GM23248 (cell line): ENCODE measurements at regions not wholly inside any gene's neighbourhood (a gene's known extent, or its start where the extent isn't known, plus 50 kb on each side); places are given as distances from the start of the nearest gene placed in this dataset.

ENCODE experiments used
- DNase-seq: peaks from one replicate; pipeline ENCODE4 v3.0.0-alpha.2; 2015
- H2AFZ ChIP-seq: fragments of 200-600 bp; sonication (generic); 2 replicates; pipeline ENCODE4 v1.6.1; 2016; ENCODE audit warnings: antibody characterized with exemption
- H3F3A ChIP-seq: fragments of 200-600 bp; sonication (generic); 2 replicates; pipeline ENCODE4 v1.6.1; 2016; ENCODE audit warnings: mild to moderate bottlenecking, antibody characterized with exemption, mixed run types; ENCODE audit not compliant: insufficient read depth
- H3K27ac ChIP-seq: fragments of 200-600 bp; sonication (generic); 2 replicates; pipeline ENCODE4 v1.5.1; 2016; ENCODE audit warnings: mild to moderate bottlenecking
- H3K27me3 ChIP-seq: fragments of 200-600 bp; sonication (generic); replicated peaks from 2 replicates; pipeline ENCODE4 v1.6.1; 2016; ENCODE audit warnings: mild to moderate bottlenecking; ENCODE audit not compliant: insufficient read depth
- H3K36me3 ChIP-seq: fragments of 200-600 bp; sonication (generic); 2 replicates; pipeline ENCODE4 v1.6.1; 2016; ENCODE audit warnings: low read depth, mild to moderate bottlenecking
- H3K4me1 ChIP-seq: fragments of 200-600 bp; sonication (generic); 2 replicates; pipeline ENCODE4 v1.6.1; 2016; ENCODE audit warnings: mild to moderate bottlenecking; ENCODE audit not compliant: insufficient read depth
- H3K4me2 ChIP-seq: fragments of 200-600 bp; sonication (generic); one replicate; pipeline ENCODE4 v1.6.1; 2016; ENCODE audit warnings: mild to moderate bottlenecking; ENCODE audit not compliant: unreplicated experiment
- H3K4me3 ChIP-seq: fragments of 200-600 bp; sonication (generic); 2 replicates; pipeline ENCODE4 v1.5.1; 2016; ENCODE audit warnings: mild to moderate bottlenecking
- H3K79me2 ChIP-seq: fragments of 200-600 bp; sonication (generic); 2 replicates; pipeline ENCODE4 v1.6.1; 2016; ENCODE audit warnings: mild to moderate bottlenecking; ENCODE audit not compliant: insufficient read depth
- H3K9ac ChIP-seq: fragments of 200-600 bp; sonication (generic); 2 replicates; pipeline ENCODE4 v1.6.1; 2016; ENCODE audit warnings: mild to moderate bottlenecking
- H3K9me2 ChIP-seq: fragments of 200-600 bp; sonication (generic); 2 replicates; pipeline ENCODE4 v1.6.1; 2016; ENCODE audit warnings: mixed run types, mild to moderate bottlenecking, moderate library complexity; ENCODE audit not compliant: insufficient read depth
- H3K9me3 ChIP-seq: fragments of 200-600 bp; sonication (generic); one replicate; pipeline ENCODE4 v1.6.1; 2017; ENCODE audit warnings: low read depth
- H4K20me1 ChIP-seq: fragments of 200-600 bp; sonication (generic); 2 replicates; pipeline ENCODE4 v1.6.0; 2016; ENCODE audit not compliant: insufficient read depth
- EZH2 ChIP-seq: fragments of 200-600 bp; sonication (generic); IDR thresholded peaks from 2 replicates; pipeline ENCODE4 v1.6.1; 2018; ENCODE audit warnings: antibody characterized with exemption, mild to moderate bottlenecking; ENCODE audit not compliant: insufficient read depth, poor library complexity, severe bottlenecking
- EZH2phosphoT487 ChIP-seq: fragments of 200-600 bp; sonication (generic); IDR thresholded peaks from 2 replicates; pipeline ENCODE4 v1.6.1; 2018; ENCODE audit warnings: antibody characterized with exemption, moderate library complexity, mild to moderate bottlenecking, low read depth; ENCODE audit not compliant: insufficient read depth
- WGBS, 2 experiments: methylation state at CpG; one replicate each; pipeline ENCODE4 v1.1.6; 2015 to 2017; ENCODE audit warnings: low lambda C conversion rate in 2 of 2, low coverage in 1 of 2; ENCODE audit errors: missing lambda C conversion rate in 2 of 2; 5-methylcytosine and 5-hydroxymethylcytosine counted together
- in situ Hi-C: fragments of 300-500 bp; cut with MboI; formaldehyde crosslinking; loops from 2 replicates; pipeline ENCODE4 v1.15.0; 2020

DNA sequence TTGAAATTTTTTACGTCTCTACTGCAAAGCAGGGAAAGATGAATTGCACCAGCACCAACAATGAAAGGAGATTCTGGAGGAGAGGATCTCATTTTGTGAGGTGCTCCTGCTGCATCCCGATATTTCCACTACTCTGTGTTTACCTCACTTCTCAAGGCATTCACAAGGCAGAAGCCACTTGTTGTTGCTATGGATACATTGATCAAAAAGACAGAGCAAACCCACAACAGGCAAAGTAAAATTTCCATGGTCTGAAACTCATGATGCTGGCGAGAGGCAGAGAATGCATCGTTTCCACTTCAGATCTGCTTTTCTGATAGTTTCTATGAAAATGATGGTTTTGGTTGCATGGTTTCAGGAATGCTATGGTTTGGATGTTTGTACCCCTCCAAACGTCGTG is 323.3 kb downstream of the ASMT start:
- H3K4me2 ChIP-seq = no peak overlapping the region
- in situ Hi-C loops = no loop called here
- H3K9ac ChIP-seq = no peak overlapping the region
- H4K20me1 ChIP-seq = no peaks in the 10 kb centered on the region
- H3K27me3 ChIP-seq = no peaks in the 10 kb centered on the region
- H3K9me3 ChIP-seq = no peaks in the 10 kb centered on the region
- H3K36me3 ChIP-seq = no peaks in the 10 kb centered on the region
- H3K4me1 ChIP-seq = no peaks in the 10 kb centered on the region
- H3K27ac ChIP-seq = no peak overlapping the region
- no peaks in the 10 kb centered on the region for H3K79me2 ChIP-seq
- DNase-seq = no peak
- H3K9me2 ChIP-seq = no peaks in the 10 kb centered on the region
- H3F3A ChIP-seq = no peaks in the 10 kb centered on the region
- no peak overlapping the region for H3K4me3 ChIP-seq
- H2AFZ ChIP-seq = no peak overlapping the region
- TF ChIP-seq EZH2phosphoT487 = no peak
- no peak for TF ChIP-seq EZH2
- WGBS, 2 experiments = 44 to 49% methylated on average over 6 of the region's 6 CpGs

DNA sequence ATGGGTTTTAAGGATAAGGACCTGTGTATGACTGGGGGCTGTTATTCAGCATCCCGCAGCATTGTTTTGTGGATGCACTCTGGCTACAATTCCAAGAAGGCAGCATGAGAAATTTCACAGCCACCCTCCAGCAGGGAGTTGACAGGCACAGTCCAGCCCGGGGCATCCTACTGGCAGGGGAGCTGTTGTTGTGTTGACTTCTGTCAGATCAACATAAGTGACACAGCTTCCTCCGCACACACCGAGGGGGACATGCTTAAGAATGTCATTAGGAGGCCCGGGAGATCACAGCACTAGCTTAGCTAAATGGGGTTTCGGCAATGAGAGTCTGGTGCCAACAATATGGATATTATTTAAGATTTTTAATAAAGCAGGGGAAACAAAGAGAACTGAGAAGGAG is 326.5 kb downstream of the ASMT start:
- H3F3A ChIP-seq = no peaks in the 10 kb centered on the region
- no peaks in the 10 kb centered on the region for H3K79me2 ChIP-seq
- TF ChIP-seq EZH2phosphoT487 (no peak), EZH2 (no peak)
- no peak overlapping the region for H3K4me3 ChIP-seq
- H4K20me1 ChIP-seq = no peaks in the 10 kb centered on the region
- no peaks in the 10 kb centered on the region for H3K36me3 ChIP-seq
- H3K27me3 ChIP-seq = no peaks in the 10 kb centered on the region
- in situ Hi-C loops = no loop called here
- H3K9me3 ChIP-seq = no peaks in the 10 kb centered on the region
- H3K9me2 ChIP-seq = no peaks in the 10 kb centered on the region
- H3K27ac ChIP-seq = no peak overlapping the region
- H3K4me2 ChIP-seq = no peak overlapping the region
- 21 to 24% methylated on average over 6 of the region's 6 CpGs for WGBS, 2 experiments
- no peak overlapping the region for H3K9ac ChIP-seq
- H2AFZ ChIP-seq = no peak overlapping the region
- no peak for DNase-seq
- no peaks in the 10 kb centered on the region for H3K4me1 ChIP-seq

DNA sequence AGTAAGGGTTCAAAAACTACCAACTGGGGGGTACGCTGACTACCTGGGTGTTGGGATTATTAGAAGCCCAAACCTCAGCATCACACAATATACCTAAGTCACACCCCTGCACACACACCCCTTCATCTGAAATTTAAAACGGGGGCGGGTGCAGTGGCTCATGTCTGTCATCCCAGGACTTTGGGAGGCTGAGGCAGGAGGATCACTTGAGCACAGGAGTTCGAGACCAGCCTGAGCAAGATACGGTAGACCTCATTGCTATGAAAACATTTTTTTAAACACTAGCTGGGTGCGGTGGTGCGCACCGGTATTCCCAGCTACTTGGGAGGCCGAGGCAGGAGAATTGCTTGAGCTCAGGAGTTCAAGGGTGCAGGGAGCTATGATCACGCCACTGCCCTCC is 331.0 kb downstream of the ASMT start:
- no peaks in the 10 kb centered on the region for H3K4me1 ChIP-seq

DNA sequence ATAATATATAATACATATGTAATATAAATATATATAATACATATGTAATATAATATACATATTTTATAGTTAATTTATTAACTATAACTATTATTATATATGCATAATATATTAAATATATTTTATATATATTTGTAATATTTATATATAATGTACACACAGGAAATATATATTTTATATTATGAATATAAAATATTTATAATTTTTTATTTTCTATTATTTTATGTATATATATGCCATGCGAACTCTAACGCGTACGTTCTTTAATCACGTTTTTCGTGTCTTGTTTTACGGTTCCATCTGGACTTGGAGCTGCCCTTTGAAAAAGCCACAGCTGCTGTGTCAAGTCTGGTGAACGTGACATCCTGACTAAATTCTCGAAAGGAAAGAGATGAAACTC is 332.1 kb downstream of the ASMT start:
- in situ Hi-C loops = no loop called here
- Histone ChIP-seq H2AFZ (no peak overlapping the region), H3K9me2 (no peaks in the 10 kb centered on the region), H4K20me1 (no peaks in the 10 kb centered on the region), H3K36me3 (no peaks in the 10 kb centered on the region), H3K27ac (no peak overlapping the region), H3K9me3 (no peaks in the 10 kb centered on the region), H3K4me3 (no peak overlapping the region), H3K27me3 (no peaks in the 10 kb centered on the region), H3K4me1 (no peaks in the 10 kb centered on the region), H3F3A (no peaks in the 10 kb centered on the region), H3K4me2 (no peak overlapping the region), H3K79me2 (no peaks in the 10 kb centered on the region), H3K9ac (no peak overlapping the region)
- TF ChIP-seq EZH2phosphoT487 = no peak
- WGBS, 2 experiments = 87 to 89% methylated on average over 9 of the region's 9 CpGs
- DNase-seq = no peak

More for the DNA sequence above, 331.0 kb downstream of the ASMT start:
- no peak overlapping the region for H3K9ac ChIP-seq
- no peaks in the 10 kb centered on the region for H3K36me3 ChIP-seq
- in situ Hi-C loops = no loop called here
- DNase-seq = no peak
- H3K79me2 ChIP-seq = no peaks in the 10 kb centered on the region
- H3F3A ChIP-seq = no peaks in the 10 kb centered on the region
- no peak overlapping the region for H3K27ac ChIP-seq
- no peak overlapping the region for H3K4me2 ChIP-seq
- 68 to 72% methylated on average over 10 of the region's 10 CpGs for WGBS, 2 experiments
- no peaks in the 10 kb centered on the region for H4K20me1 ChIP-seq
- no peaks in the 10 kb centered on the region for H3K9me2 ChIP-seq
- no peak overlapping the region for H3K4me3 ChIP-seq
- TF ChIP-seq EZH2phosphoT487 = no peak
- no peak for TF ChIP-seq EZH2
- no peak overlapping the region for H2AFZ ChIP-seq
- H3K9me3 ChIP-seq = no peaks in the 10 kb centered on the region
- no peaks in the 10 kb centered on the region for H3K27me3 ChIP-seq
